Loucy (cell line): ENCODE measurements at regions not wholly inside any gene's neighbourhood (a gene's known extent, or its start where the extent isn't known, plus 50 kb on each side); places are given as distances from the start of the nearest gene placed in this dataset.

Experiments used
- EZH2phosphoT487 ChIP-seq: fragments of 200-600 bp; IDR thresholded peaks from 2 replicates; pipeline ENCODE4 v1.6.1; 2018; ENCODE audit warnings: antibody characterized with exemption, mild to moderate bottlenecking, moderate library complexity, borderline replicate concordance
- TF ChIP-seq, protein P1 (sequence below): fragments of 200-600 bp; sonication (generic); conservative IDR thresholded peaks from 2 replicates; pipeline ENCODE4 v1.5.1; 2014; ENCODE audit warnings: mild to moderate bottlenecking, antibody characterized with exemption, low read length

DNA sequence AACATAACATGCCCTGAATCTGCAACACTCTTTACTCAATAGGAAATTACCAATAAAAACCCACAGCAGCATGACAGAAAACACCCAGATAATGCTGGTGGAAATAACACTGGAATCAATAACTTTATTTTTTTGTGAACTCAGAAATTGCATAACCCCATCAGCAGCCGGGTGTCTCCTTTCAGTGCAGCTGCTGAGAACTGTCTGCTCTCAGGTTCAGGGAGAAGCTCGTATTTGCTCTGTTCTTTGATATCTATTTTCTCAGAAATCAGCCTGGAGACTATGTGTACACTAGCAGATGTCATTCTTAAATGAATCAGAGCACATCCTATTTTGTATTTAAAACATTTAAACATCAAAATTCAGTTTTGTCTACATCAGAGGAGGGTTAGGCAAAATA is 506.0 kb downstream of the POM121L12 start:
- TF ChIP-seq, protein P1, sequence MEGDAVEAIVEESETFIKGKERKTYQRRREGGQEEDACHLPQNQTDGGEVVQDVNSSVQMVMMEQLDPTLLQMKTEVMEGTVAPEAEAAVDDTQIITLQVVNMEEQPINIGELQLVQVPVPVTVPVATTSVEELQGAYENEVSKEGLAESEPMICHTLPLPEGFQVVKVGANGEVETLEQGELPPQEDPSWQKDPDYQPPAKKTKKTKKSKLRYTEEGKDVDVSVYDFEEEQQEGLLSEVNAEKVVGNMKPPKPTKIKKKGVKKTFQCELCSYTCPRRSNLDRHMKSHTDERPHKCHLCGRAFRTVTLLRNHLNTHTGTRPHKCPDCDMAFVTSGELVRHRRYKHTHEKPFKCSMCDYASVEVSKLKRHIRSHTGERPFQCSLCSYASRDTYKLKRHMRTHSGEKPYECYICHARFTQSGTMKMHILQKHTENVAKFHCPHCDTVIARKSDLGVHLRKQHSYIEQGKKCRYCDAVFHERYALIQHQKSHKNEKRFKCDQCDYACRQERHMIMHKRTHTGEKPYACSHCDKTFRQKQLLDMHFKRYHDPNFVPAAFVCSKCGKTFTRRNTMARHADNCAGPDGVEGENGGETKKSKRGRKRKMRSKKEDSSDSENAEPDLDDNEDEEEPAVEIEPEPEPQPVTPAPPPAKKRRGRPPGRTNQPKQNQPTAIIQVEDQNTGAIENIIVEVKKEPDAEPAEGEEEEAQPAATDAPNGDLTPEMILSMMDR = no peak
- no peak for TF ChIP-seq EZH2phosphoT487
